ENCODE measurements at regions not wholly inside any gene's neighbourhood (a gene's known extent, or its start where the extent isn't known, plus 50 kb on each side); places are given as distances from the start of the nearest gene placed in this dataset.

DNA sequence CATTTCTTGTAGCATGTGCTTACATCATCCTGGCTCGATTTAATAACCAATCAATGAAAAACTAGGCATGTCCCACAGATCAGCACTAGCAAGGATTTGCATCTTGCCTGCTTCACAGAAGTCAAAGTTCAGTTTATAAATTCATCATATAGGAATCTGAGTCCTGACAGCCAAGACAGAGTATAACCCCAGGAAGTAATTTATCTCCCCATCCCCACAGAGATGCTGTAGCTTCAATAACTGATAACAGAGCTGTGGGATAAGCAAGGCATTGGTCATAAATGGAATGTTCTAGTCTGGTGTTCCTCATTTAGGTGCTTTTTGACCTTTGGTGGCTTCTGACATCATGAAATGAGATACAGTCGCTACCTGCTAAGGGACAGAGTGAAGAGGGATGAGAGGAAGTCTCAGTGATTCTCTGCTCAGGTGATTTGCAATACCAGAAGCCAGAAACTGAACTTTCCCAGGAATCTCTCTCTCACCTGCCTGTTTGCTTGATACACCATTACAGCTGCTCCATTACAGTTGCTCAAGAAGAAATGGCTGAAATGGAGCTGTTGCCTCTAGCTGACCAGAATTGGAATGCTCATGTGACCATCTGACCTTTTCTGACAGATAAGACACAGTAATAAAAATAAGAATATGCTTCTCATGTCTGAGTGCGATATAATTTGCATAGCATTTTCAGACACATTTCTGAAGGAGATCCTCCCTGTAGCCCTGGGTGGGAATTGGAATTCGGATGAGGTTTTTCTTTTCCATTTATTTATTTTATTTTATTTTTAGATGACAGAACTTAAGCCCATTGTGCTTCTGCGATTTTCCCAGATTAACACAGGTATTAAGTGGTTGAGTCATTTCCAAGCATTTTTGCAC, 217.1 kb upstream of the KCNMB2 start:
- Histone ChIP-seq H3K9ac (ENCODE audit: low read length in 2 of 2) (no peak overlapping the region), H3K4me1 (ENCODE audit: control insufficient read depth, insufficient read depth, low read length) (peaks cover 6% of the 10 kb centered on the region), H3K9me3 (ENCODE audit: control insufficient read depth in 2 of 2, low read length in 2 of 2) (no peaks in the 10 kb centered on the region), H3K27ac (ENCODE audit: low read length) (no peak overlapping the region), H3K4me3 (ENCODE audit: low read length in 2 of 2) (no peak overlapping the region), H3K27me3 (ENCODE audit: control insufficient read depth in 1 of 2, insufficient read depth in 2 of 2, low read length in 2 of 2) (no peaks in the 10 kb centered on the region), H3K36me3 (ENCODE audit: control insufficient read depth in 2 of 2, insufficient read depth in 2 of 2, low read length in 2 of 2) (no peaks in the 10 kb centered on the region)

DNA sequence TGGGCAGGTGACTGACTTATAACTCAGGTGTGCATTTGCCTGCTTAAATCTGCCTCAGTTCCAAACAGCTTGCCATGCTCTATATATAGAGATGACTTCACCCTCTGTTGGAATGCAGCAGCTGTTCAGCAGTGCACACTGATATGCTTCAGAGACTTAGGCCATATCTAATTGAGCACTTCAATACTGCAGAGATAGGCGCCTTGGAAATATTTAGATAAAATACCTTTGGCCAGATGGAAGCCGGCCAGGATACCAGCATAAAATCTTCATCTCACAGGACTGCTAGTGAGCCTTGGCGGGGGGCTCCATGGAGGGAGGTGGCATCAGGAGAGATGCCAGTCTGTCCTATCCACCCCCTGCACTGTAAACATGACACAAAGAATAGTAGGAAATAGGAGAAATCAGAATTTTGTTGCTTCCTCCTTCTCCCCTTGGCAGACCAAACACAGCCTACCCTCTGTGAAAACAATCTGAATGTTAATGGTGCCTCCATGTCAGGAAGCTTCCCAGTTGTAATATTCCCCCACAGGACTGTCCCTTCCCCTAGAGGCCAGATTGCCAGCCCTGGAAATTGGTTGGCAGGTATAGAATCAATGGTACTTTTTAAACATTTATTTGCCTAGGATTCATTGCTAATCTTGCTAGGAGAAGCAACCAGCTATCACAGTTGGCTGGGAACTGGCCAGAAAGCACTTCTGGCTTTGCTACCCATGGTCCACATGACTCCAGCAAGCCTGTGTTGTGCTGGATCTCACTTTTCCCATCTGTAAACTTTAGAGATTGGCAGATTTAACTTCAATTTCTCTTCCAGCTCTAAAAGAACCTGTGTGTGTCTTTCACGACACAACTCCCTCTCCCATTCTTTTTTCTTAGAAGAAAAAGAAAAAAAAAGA, 215.5 kb upstream of the KCNMB2 start:
- H3K4me3 ChIP-seq (ENCODE audit: low read length in 2 of 2), result no peak overlapping the region
- H3K9ac ChIP-seq (ENCODE audit: low read length in 2 of 2), result no peak overlapping the region
- H3K27me3 ChIP-seq (ENCODE audit: control insufficient read depth in 1 of 2, insufficient read depth in 2 of 2, low read length in 2 of 2), result no peaks in the 10 kb centered on the region
- H3K4me1 ChIP-seq (ENCODE audit: control insufficient read depth, insufficient read depth, low read length), result peaks cover 6% of the 10 kb centered on the region
- no peaks in the 10 kb centered on the region for H3K9me3 ChIP-seq (ENCODE audit: control insufficient read depth in 2 of 2, low read length in 2 of 2)
- no peaks in the 10 kb centered on the region for H3K36me3 ChIP-seq (ENCODE audit: control insufficient read depth in 2 of 2, insufficient read depth in 2 of 2, low read length in 2 of 2)
- no peak overlapping the region for H3K27ac ChIP-seq (ENCODE audit: low read length)

DNA sequence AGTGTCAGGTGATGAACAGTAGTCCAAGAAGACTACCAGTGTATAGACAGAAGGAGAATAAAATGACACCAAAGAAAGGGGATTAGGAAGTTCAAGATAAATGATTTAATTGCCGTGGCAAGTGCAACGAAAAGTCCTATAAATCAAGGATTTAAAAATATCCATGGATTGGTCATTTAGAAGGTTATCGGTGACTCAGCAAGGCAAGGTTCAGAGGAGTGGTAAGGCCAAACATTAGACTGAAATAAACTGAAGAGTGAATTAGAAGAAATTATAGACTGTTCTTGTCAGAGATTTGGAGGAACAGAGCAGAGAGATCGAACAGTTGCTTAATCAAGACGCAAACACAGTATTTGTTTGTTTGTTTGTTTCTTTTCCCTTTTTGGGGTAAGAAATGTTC, 211.9 kb upstream of the KCNMB2 start:
- Histone ChIP-seq H3K4me1 (ENCODE audit: control insufficient read depth, insufficient read depth, low read length) (peaks cover 6% of the 10 kb centered on the region), H3K9me3 (ENCODE audit: control insufficient read depth in 2 of 2, low read length in 2 of 2) (no peaks in the 10 kb centered on the region), H3K36me3 (ENCODE audit: control insufficient read depth in 2 of 2, insufficient read depth in 2 of 2, low read length in 2 of 2) (no peaks in the 10 kb centered on the region), H3K27me3 (ENCODE audit: control insufficient read depth in 1 of 2, insufficient read depth in 2 of 2, low read length in 2 of 2) (no peaks in the 10 kb centered on the region), H3K27ac (ENCODE audit: low read length) (no peak overlapping the region), H3K4me3 (ENCODE audit: low read length in 2 of 2) (no peak overlapping the region), H3K9ac (ENCODE audit: low read length in 2 of 2) (no peak overlapping the region)

DNA sequence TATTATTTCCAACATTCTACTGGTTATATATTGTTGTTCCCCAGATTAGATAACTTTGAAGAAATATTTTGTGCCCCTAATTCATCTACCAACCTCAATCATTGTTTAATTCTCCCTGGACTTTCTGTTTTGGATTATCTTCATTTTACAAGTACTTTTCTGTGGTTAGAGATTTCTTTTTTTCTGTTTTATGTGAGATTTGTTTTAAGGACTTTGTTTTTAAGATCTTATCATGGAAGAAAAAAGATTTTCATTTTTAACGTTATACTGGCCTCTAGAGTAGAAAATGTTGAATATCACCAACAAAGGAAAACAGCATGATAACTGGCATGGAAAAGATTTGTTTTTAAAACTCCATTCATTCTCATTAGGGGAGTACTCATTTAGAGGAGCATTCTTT, 210.9 kb upstream of the KCNMB2 start:
- Histone ChIP-seq H3K9me3 (ENCODE audit: control insufficient read depth in 2 of 2, low read length in 2 of 2) (no peaks in the 10 kb centered on the region), H3K9ac (ENCODE audit: low read length in 2 of 2) (no peak overlapping the region)

DNA sequence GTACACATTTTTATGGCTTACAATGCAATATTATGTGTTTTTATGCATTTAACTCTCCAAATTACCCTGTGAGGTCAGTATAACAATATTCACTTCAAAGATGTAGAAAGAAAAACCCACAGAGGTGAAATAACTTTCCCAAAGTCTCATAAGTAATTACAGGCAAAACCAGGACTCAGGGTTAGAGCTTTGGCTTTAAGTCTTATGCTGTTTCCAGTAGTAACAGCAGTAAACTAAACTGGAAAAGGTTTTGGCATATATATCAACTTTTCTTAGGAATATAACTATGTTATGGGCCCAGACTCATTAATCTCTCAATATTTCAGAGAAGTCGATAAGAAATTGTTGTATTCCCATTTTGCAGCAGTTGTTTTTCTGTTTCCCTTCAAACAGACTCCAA, 206.3 kb upstream of the KCNMB2 start:
- no peaks in the 10 kb centered on the region for H3K36me3 ChIP-seq (ENCODE audit: control insufficient read depth in 2 of 2, insufficient read depth in 2 of 2, low read length in 2 of 2)
- H3K27me3 ChIP-seq (ENCODE audit: control insufficient read depth in 1 of 2, insufficient read depth in 2 of 2, low read length in 2 of 2), result no peaks in the 10 kb centered on the region
- H3K4me3 ChIP-seq (ENCODE audit: low read length in 2 of 2), result no peak overlapping the region
- H3K9me3 ChIP-seq (ENCODE audit: control insufficient read depth in 2 of 2, low read length in 2 of 2), result no peaks in the 10 kb centered on the region
- H3K4me1 ChIP-seq (ENCODE audit: control insufficient read depth, insufficient read depth, low read length), result no peaks in the 10 kb centered on the region
- H3K27ac ChIP-seq (ENCODE audit: low read length), result no peak overlapping the region
- no peak overlapping the region for H3K9ac ChIP-seq (ENCODE audit: low read length in 2 of 2)

More for the DNA sequence above, 210.9 kb upstream of the KCNMB2 start:
- Histone ChIP-seq H3K4me1 (ENCODE audit: control insufficient read depth, insufficient read depth, low read length) (peaks cover 3% of the 10 kb centered on the region), H3K27me3 (ENCODE audit: control insufficient read depth in 1 of 2, insufficient read depth in 2 of 2, low read length in 2 of 2) (no peaks in the 10 kb centered on the region), H3K4me3 (ENCODE audit: low read length in 2 of 2) (no peak overlapping the region), H3K36me3 (ENCODE audit: control insufficient read depth in 2 of 2, insufficient read depth in 2 of 2, low read length in 2 of 2) (no peaks in the 10 kb centered on the region), H3K27ac (ENCODE audit: low read length) (no peak overlapping the region)

DNA sequence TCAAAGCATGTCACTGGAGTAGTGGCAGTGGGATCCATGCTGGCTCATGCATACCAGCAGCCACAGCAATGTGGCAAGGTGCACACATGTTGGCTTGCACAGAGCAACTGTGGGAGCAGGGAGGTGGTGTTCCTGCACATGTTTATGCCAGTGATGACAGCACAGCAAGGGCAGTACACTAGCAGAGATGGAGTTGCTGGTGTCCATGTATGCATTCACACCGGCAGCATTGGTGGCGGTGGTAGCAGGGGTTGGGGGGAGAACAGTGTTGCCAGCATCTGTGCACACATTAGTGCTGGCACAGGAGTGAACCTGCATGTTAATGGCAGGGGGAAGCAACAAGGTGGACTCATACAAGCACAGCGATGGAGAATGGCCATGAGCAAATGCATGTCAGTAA, 202.0 kb upstream of the KCNMB2 start:
- H3K9ac ChIP-seq (ENCODE audit: low read length in 2 of 2), result no peak overlapping the region
- no peaks in the 10 kb centered on the region for H3K9me3 ChIP-seq (ENCODE audit: control insufficient read depth in 2 of 2, low read length in 2 of 2)
- H3K4me1 ChIP-seq (ENCODE audit: control insufficient read depth, insufficient read depth, low read length), result no peaks in the 10 kb centered on the region
- no peak overlapping the region for H3K27ac ChIP-seq (ENCODE audit: low read length)
- H3K27me3 ChIP-seq (ENCODE audit: control insufficient read depth in 1 of 2, insufficient read depth in 2 of 2, low read length in 2 of 2), result no peaks in the 10 kb centered on the region
- H3K4me3 ChIP-seq (ENCODE audit: low read length in 2 of 2), result no peak overlapping the region
- no peaks in the 10 kb centered on the region for H3K36me3 ChIP-seq (ENCODE audit: control insufficient read depth in 2 of 2, insufficient read depth in 2 of 2, low read length in 2 of 2)

DNA sequence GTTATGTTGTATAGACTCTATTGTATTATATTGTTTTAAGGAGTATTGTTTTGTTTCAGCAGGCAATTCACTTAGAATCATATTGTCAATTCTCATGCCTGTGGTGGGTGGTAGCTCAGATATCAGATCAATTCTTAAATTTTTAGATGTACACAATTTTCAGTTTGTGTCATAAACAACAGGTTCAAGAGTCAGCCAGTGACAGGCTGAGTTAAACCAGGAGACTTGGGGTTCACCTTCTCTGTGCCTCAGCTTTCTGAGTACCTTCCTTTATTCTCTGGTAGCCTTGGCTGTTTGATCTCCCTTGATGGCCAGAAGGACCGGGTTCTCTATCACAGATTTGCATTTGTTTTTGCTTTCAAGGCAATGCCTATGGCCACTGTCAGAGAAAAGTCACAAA, 199.9 kb upstream of the KCNMB2 start:
- Histone ChIP-seq H3K27ac (ENCODE audit: low read length) (no peak overlapping the region), H3K4me1 (ENCODE audit: control insufficient read depth, insufficient read depth, low read length) (no peaks in the 10 kb centered on the region), H3K27me3 (ENCODE audit: control insufficient read depth in 1 of 2, insufficient read depth in 2 of 2, low read length in 2 of 2) (no peaks in the 10 kb centered on the region), H3K9me3 (ENCODE audit: control insufficient read depth in 2 of 2, low read length in 2 of 2) (no peaks in the 10 kb centered on the region), H3K9ac (ENCODE audit: low read length in 2 of 2) (no peak overlapping the region), H3K4me3 (ENCODE audit: low read length in 2 of 2) (no peak overlapping the region), H3K36me3 (ENCODE audit: control insufficient read depth in 2 of 2, insufficient read depth in 2 of 2, low read length in 2 of 2) (no peaks in the 10 kb centered on the region)

DNA sequence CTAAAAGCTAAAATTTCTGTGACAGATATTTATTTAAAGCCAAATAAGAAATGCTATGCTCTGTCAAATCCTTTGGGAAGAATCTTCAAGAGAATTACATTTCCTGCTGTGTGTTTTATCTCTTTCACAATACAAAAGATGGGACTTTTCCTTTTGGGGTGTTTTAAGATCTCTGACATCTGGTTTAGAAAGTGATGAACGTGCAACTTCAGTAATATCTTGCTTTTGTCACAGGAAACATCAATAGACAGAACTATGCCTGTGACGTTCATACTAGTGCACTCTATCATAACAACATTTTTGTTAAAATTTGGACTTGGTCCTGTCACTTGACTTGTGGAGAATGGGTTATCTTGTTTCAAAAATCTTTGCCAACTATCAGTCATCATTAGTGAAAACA, 195.7 kb upstream of the KCNMB2 start:
- Histone ChIP-seq H3K4me3 (ENCODE audit: low read length in 2 of 2) (no peak overlapping the region), H3K9me3 (ENCODE audit: control insufficient read depth in 2 of 2, low read length in 2 of 2) (no peaks in the 10 kb centered on the region), H3K9ac (ENCODE audit: low read length in 2 of 2) (no peak overlapping the region), H3K36me3 (ENCODE audit: control insufficient read depth in 2 of 2, insufficient read depth in 2 of 2, low read length in 2 of 2) (no peaks in the 10 kb centered on the region), H3K27me3 (ENCODE audit: control insufficient read depth in 1 of 2, insufficient read depth in 2 of 2, low read length in 2 of 2) (no peaks in the 10 kb centered on the region), H3K4me1 (ENCODE audit: control insufficient read depth, insufficient read depth, low read length) (no peaks in the 10 kb centered on the region), H3K27ac (ENCODE audit: low read length) (no peak overlapping the region)

DNA sequence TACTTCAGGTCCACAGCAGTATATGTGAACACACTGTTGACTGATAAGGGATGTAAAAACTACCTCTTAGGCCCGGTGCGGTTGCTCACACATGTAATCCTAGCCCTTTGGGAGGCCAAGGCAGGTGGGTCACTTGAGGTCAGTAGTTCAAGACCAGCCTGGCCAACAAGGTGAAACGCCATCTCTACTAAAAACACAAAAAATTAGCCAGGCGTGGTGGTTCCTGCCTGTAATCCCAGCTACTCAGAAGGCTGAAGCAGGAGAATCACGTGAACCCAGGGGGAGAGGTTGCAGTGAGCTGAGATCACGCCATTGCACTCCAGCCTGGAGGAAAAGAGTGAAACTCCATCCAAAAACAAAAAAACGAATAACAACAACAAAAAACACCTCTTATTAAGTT, 194.6 kb upstream of the KCNMB2 start:
- no peak overlapping the region for H3K9ac ChIP-seq (ENCODE audit: low read length in 2 of 2)
- H3K4me1 ChIP-seq (ENCODE audit: control insufficient read depth, insufficient read depth, low read length), result no peaks in the 10 kb centered on the region

DNA sequence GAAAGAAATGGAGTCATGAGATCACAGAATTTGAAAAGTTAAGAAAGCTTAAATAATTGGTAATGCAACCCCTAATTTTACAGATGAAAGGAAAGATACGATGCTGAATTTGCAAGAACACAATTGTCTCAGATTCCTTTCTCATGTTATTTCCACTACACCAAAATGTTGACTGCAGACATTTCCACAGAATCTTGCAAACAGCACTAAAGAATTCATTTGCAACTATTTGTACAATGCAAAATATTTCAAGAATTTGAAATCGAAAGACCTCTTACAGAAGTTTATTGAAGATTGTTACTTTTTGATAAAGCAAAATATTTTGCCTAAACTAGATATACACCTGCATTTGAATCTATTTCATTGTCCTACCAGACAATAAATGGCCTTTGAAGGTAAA, 194.1 kb upstream of the KCNMB2 start:
- no peaks in the 10 kb centered on the region for H3K36me3 ChIP-seq (ENCODE audit: control insufficient read depth in 2 of 2, insufficient read depth in 2 of 2, low read length in 2 of 2)
- no peaks in the 10 kb centered on the region for H3K27me3 ChIP-seq (ENCODE audit: control insufficient read depth in 1 of 2, insufficient read depth in 2 of 2, low read length in 2 of 2)
- H3K4me1 ChIP-seq (ENCODE audit: control insufficient read depth, insufficient read depth, low read length), result no peaks in the 10 kb centered on the region
- H3K4me3 ChIP-seq (ENCODE audit: low read length in 2 of 2), result no peak overlapping the region
- H3K27ac ChIP-seq (ENCODE audit: low read length), result no peak overlapping the region
- no peak overlapping the region for H3K9ac ChIP-seq (ENCODE audit: low read length in 2 of 2)
- no peaks in the 10 kb centered on the region for H3K9me3 ChIP-seq (ENCODE audit: control insufficient read depth in 2 of 2, low read length in 2 of 2)

More for the DNA sequence above, 194.6 kb upstream of the KCNMB2 start:
- Histone ChIP-seq H3K27ac (ENCODE audit: low read length) (no peak overlapping the region), H3K4me3 (ENCODE audit: low read length in 2 of 2) (no peak overlapping the region), H3K27me3 (ENCODE audit: control insufficient read depth in 1 of 2, insufficient read depth in 2 of 2, low read length in 2 of 2) (no peaks in the 10 kb centered on the region), H3K36me3 (ENCODE audit: control insufficient read depth in 2 of 2, insufficient read depth in 2 of 2, low read length in 2 of 2) (no peaks in the 10 kb centered on the region), H3K9me3 (ENCODE audit: control insufficient read depth in 2 of 2, low read length in 2 of 2) (no peaks in the 10 kb centered on the region)

Measured in stomach smooth muscle (tissue), 2 donors.